Upper lobe of left lung (tissue), 4 donors: ENCODE measurements at regions not wholly inside any gene's neighbourhood (a gene's known extent, or its start where the extent isn't known, plus 50 kb on each side); places are given as distances from the start of the nearest gene placed in this dataset.

ENCODE experiments used
- EP300 ChIP-seq, 4 donors: sonication (generic); formaldehyde crosslinking; IDR thresholded peaks; one replicate each; pipeline ENCODE4 v1.5.1; 2017; ENCODE audit warnings: antibody characterized with exemption in 4 of 4, control low read depth in 2 of 4
- POLR2A ChIP-seq, 4 donors: fragments of 450-650 bp; IDR thresholded peaks; one replicate each; pipeline ENCODE4 v1.5.1; 2016 to 2017; ENCODE audit warnings: antibody characterized with exemption in 4 of 4, mild to moderate bottlenecking in 2 of 4
- POLR2AphosphoS5 ChIP-seq, 2 donors: sonication (generic); formaldehyde crosslinking; IDR thresholded peaks; one replicate each; pipeline ENCODE4 v1.5.1; 2017; ENCODE audit warnings: antibody characterized with exemption in 2 of 2
- TF ChIP-seq, protein P1 (sequence below), 6 experiments: fragments of 450-650 bp in 4 of 6; fragments of 200-600 bp in 2 of 6; sonication (generic) in 2 of 6; IDR thresholded peaks; one replicate each; pipeline ENCODE4 v1.5.1; 2016 to 2019; ENCODE audit warnings: antibody characterized with exemption in 6 of 6

DNA sequence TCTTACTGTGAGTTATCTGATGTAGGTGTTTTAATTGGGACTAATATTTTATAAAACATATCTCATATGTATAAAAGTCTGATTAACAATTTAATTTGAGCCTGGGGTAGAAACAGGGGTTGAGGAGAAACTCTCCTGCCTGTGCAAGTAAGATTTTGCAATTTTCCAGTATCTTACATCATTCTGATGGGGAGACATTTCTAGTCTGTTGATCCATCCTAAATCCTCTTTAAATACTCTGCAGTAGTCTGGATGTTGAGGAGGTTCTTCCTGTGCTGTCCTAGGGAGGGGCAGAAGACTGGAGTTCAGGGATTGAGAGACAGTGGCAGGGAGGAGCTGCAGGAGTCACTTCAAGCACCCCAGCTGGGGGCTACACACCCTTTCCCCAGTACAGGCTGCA lies 287.8 kb downstream of the ADGRD1 start:
- TF ChIP-seq, protein P1, sequence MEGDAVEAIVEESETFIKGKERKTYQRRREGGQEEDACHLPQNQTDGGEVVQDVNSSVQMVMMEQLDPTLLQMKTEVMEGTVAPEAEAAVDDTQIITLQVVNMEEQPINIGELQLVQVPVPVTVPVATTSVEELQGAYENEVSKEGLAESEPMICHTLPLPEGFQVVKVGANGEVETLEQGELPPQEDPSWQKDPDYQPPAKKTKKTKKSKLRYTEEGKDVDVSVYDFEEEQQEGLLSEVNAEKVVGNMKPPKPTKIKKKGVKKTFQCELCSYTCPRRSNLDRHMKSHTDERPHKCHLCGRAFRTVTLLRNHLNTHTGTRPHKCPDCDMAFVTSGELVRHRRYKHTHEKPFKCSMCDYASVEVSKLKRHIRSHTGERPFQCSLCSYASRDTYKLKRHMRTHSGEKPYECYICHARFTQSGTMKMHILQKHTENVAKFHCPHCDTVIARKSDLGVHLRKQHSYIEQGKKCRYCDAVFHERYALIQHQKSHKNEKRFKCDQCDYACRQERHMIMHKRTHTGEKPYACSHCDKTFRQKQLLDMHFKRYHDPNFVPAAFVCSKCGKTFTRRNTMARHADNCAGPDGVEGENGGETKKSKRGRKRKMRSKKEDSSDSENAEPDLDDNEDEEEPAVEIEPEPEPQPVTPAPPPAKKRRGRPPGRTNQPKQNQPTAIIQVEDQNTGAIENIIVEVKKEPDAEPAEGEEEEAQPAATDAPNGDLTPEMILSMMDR (IDR thresholded peaks at IDR 0.05), result no peak
- no peak for TF ChIP-seq POLR2AphosphoS5 (IDR thresholded peaks at IDR 0.05)
- TF ChIP-seq POLR2A (IDR thresholded peaks at IDR 0.05), result no peak
- no peak for TF ChIP-seq EP300 (IDR thresholded peaks at IDR 0.05)
